HCT116 (cell line): ENCODE measurements at regions not wholly inside any gene's neighbourhood (a gene's known extent, or its start where the extent isn't known, plus 50 kb on each side); places are given as distances from the start of the nearest gene placed in this dataset.

Experiments
- CBX3 ChIP-seq: IDR thresholded peaks from 2 replicates; pipeline ENCODE4 v1.6.1; 2012; ENCODE audit warnings: low read depth
- ELF1 ChIP-seq: IDR thresholded peaks from 2 replicates; pipeline ENCODE4 v1.6.1; 2012; ENCODE audit warnings: low read depth, borderline replicate concordance
- FOSL1 ChIP-seq: IDR thresholded peaks from 2 replicates; pipeline ENCODE4 v1.6.1; 2012; ENCODE audit warnings: low read depth
- POLR2A ChIP-seq: IDR thresholded peaks from 2 replicates; pipeline ENCODE4 v1.7.0; 2011; ENCODE audit warnings: borderline replicate concordance; ENCODE audit not compliant: insufficient read depth, insufficient read length; ENCODE audit errors: extremely low read depth
- POLR2AphosphoS5 ChIP-seq: IDR thresholded peaks from 2 replicates; pipeline ENCODE4 v1.6.1; 2011; ENCODE audit warnings: mild to moderate bottlenecking, low read depth, low read length, moderate library complexity
- RAD21 ChIP-seq: IDR thresholded peaks from 2 replicates; pipeline ENCODE4 v1.6.1; 2012; ENCODE audit warnings: low read depth, mild to moderate bottlenecking
- SP1 ChIP-seq: IDR thresholded peaks from 2 replicates; pipeline ENCODE4 v1.6.1; 2012; ENCODE audit warnings: low read depth
- SRF ChIP-seq: IDR thresholded peaks from 2 replicates; pipeline ENCODE4 v1.6.1; 2012; ENCODE audit warnings: low read depth
- ZFX ChIP-seq: fragments of 450-650 bp; IDR thresholded peaks from 2 replicates; pipeline ENCODE4 v1.6.1; 2017
- ZNF274 ChIP-seq: fragments of 200-500 bp; sonication (Bioruptor generic); IDR thresholded peaks from 2 replicates; pipeline ENCODE4 v1.6.1; 2014; ENCODE audit warnings: mild to moderate bottlenecking, low read depth, low read length, inconsistent platforms
- TF ChIP-seq, protein P1 (sequence below), 3 experiments: fragments of 200-600 bp in 1 of 3; sonication (generic) in 1 of 3; IDR thresholded peaks in 2 of 3; conservative IDR thresholded peaks in 1 of 3; 2 replicates each; pipeline ENCODE4 v1.5.1; 2012 to 2017; ENCODE audit warnings: low read depth in 2 of 3, low read length in 2 of 3, antibody characterized with exemption in 1 of 3, borderline replicate concordance in 1 of 3, control low read depth in 1 of 3, mild to moderate bottlenecking in 1 of 3, mixed read lengths in 1 of 3, mixed run types in 1 of 3, moderate library complexity in 1 of 3; ENCODE audit not compliant: insufficient read depth in 1 of 3

DNA sequence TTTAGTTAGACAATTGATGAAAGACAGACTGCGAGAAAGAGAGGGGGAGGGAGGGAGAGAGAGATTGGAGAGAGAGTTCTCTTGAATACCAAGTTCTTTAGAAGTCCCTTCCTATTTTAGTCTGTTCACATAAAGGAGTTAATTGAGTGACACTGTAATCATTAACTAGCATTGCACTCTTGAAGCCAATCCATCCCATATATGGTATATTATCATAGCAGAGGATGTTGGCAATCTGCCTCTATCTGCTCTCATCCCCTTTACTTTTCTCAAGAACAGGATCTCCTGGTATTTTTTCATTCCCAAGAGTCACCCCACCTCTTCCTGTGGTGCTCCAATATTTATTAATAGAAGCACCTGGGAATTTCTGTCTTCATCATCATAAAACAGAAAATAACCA lies 959.6 kb upstream of the NDST4 start:
- TF ChIP-seq, protein P1, sequence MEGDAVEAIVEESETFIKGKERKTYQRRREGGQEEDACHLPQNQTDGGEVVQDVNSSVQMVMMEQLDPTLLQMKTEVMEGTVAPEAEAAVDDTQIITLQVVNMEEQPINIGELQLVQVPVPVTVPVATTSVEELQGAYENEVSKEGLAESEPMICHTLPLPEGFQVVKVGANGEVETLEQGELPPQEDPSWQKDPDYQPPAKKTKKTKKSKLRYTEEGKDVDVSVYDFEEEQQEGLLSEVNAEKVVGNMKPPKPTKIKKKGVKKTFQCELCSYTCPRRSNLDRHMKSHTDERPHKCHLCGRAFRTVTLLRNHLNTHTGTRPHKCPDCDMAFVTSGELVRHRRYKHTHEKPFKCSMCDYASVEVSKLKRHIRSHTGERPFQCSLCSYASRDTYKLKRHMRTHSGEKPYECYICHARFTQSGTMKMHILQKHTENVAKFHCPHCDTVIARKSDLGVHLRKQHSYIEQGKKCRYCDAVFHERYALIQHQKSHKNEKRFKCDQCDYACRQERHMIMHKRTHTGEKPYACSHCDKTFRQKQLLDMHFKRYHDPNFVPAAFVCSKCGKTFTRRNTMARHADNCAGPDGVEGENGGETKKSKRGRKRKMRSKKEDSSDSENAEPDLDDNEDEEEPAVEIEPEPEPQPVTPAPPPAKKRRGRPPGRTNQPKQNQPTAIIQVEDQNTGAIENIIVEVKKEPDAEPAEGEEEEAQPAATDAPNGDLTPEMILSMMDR (IDR thresholded peaks at IDR 0.05 in 2 of 3, conservative IDR thresholded peaks at IDR 0.05 in 1 of 3; ENCODE audit: borderline replicate concordance in 1 of 3, insufficient read depth in 1 of 3, low read depth in 2 of 3, low read length in 2 of 3), result no peak
- no peak for TF ChIP-seq SP1
- no peak for TF ChIP-seq POLR2A
- no peak for TF ChIP-seq RAD21
- TF ChIP-seq POLR2AphosphoS5, result no peak
- TF ChIP-seq ZFX, result no peak
- no peak for TF ChIP-seq SRF
- no peak for TF ChIP-seq ELF1
- no peak for TF ChIP-seq FOSL1
- no peak for TF ChIP-seq ZNF274
- TF ChIP-seq CBX3, result no peak
